Ovary (tissue), 7 donors: ENCODE measurements at regions not wholly inside any gene's neighbourhood (a gene's known extent, or its start where the extent isn't known, plus 50 kb on each side); places are given as distances from the start of the nearest gene placed in this dataset.

Experiments used
- DNase-seq, 5 donors: peaks; one replicate each; pipeline ENCODE4 v3.0.0-alpha.2; 2019 to 2020
- H3K27ac ChIP-seq, 2 donors: fragments of 200-600 bp; one replicate each; pipeline versions ENCODE4 v1.5.1 to v1.8.0; 2019 to 2022
- H3K27me3 ChIP-seq: fragments of 200-600 bp; one replicate; pipeline ENCODE4 v1.8.0; 2022
- H3K36me3 ChIP-seq: fragments of 200-600 bp; sonication (generic); one replicate; pipeline ENCODE4 v1.5.1; 2019
- H3K4me1 ChIP-seq: one replicate; pipeline ENCODE4 v1.8.1; 2013; ENCODE audit warnings: mild to moderate bottlenecking, moderate library complexity; ENCODE audit not compliant: insufficient read depth
- H3K4me3 ChIP-seq: fragments of 200-600 bp; sonication (generic); one replicate; pipeline ENCODE4 v1.5.1; 2017
- H3K9me3 ChIP-seq, 2 donors: fragments of 200-600 bp in 1 of 2; sonication (generic) in 1 of 2; one replicate each; pipeline versions ENCODE4 v1.5.1 to v1.8.1; 2013 to 2019; ENCODE audit warnings: mild to moderate bottlenecking in 1 of 2, moderate library complexity in 1 of 2
- EP300 ChIP-seq: sonication (generic); formaldehyde crosslinking; IDR thresholded peaks from one replicate; pipeline ENCODE4 v1.6.1; 2017; ENCODE audit warnings: antibody characterized with exemption
- POLR2A ChIP-seq: fragments of 450-650 bp; IDR thresholded peaks from one replicate; pipeline ENCODE4 v1.6.1; 2017; ENCODE audit warnings: antibody characterized with exemption, mild to moderate bottlenecking, moderate library complexity
- WGBS, 3 donors: extraction: QIAGEN DNeasy Blood & Tissue Kit in 1 of 3; methylation state at CpG; one replicate each; pipeline versions ENCODE4 v1.1.5 to v1.1.7; 2013 to 2017; 5-methylcytosine and 5-hydroxymethylcytosine counted together
- intact Hi-C, 4 donors: fragments of 100-400 bp; cut with DNase I; formaldehyde crosslinking; loops; one replicate each; pipeline versions ENCODE4 v1.11.0 to v1.15.1; 2022 to 2023
- TF ChIP-seq, protein P1 (sequence below), 3 donors: fragments of 450-650 bp in 2 of 3; fragments of 200-600 bp in 1 of 3; IDR thresholded peaks; one replicate each; pipeline versions ENCODE4 v1.5.1 to v1.8.0; 2016 to 2022; ENCODE audit warnings: antibody characterized with exemption in 3 of 3, mild to moderate bottlenecking in 1 of 3
- donor health status: DM: no; HTN: no; CAD: no; lungs with moderate emphysema.
- donor health status: DM: no; HTN: no; CAD: no.
- donor health status: Bipolar disorder and iron deficiency.
- donor health status: DM: no; HTN: no; CAD: no.
- donor health status: DM: yes; HTN: yes; CAD: no.

DNA sequence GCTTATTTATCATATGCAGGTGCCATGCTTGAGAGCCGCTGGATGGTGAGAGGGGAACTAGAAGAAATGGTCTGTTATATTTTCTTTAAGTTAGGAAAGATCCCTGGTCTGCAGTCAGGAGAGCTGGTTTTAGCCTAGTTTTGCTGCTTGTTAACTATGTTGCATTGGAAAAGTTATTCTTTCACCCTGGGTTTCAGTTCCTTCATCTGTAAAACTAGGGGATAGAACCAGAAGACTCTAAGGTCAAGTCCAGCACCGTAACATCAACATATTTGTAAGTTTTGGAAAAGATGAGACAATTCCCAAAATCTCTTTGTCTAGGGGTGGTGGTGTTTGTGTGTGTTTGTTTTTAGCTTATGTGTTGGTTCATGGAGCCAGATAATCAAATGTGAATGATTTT lies 304.0 kb downstream of the QKI start:
- Histone ChIP-seq H3K27me3 (no peaks in the 10 kb centered on the region), H3K4me1 (no peaks in the 10 kb centered on the region), H3K9me3 (no peaks in the 10 kb centered on the region), H3K4me3 (no peak overlapping the region), H3K36me3 (no peaks in the 10 kb centered on the region), H3K27ac (no peak overlapping the region)
- TF ChIP-seq, protein P1, sequence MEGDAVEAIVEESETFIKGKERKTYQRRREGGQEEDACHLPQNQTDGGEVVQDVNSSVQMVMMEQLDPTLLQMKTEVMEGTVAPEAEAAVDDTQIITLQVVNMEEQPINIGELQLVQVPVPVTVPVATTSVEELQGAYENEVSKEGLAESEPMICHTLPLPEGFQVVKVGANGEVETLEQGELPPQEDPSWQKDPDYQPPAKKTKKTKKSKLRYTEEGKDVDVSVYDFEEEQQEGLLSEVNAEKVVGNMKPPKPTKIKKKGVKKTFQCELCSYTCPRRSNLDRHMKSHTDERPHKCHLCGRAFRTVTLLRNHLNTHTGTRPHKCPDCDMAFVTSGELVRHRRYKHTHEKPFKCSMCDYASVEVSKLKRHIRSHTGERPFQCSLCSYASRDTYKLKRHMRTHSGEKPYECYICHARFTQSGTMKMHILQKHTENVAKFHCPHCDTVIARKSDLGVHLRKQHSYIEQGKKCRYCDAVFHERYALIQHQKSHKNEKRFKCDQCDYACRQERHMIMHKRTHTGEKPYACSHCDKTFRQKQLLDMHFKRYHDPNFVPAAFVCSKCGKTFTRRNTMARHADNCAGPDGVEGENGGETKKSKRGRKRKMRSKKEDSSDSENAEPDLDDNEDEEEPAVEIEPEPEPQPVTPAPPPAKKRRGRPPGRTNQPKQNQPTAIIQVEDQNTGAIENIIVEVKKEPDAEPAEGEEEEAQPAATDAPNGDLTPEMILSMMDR (IDR thresholded peaks at IDR 0.05), result no peak
- no peak for TF ChIP-seq POLR2A
- TF ChIP-seq EP300, result no peak
- DNase-seq, result no peak
- intact Hi-C loops, result no loop called here
- WGBS, 3 donors, result 91 to 97% (median 95%) methylated on average over 2 of the region's 2 CpGs

DNA sequence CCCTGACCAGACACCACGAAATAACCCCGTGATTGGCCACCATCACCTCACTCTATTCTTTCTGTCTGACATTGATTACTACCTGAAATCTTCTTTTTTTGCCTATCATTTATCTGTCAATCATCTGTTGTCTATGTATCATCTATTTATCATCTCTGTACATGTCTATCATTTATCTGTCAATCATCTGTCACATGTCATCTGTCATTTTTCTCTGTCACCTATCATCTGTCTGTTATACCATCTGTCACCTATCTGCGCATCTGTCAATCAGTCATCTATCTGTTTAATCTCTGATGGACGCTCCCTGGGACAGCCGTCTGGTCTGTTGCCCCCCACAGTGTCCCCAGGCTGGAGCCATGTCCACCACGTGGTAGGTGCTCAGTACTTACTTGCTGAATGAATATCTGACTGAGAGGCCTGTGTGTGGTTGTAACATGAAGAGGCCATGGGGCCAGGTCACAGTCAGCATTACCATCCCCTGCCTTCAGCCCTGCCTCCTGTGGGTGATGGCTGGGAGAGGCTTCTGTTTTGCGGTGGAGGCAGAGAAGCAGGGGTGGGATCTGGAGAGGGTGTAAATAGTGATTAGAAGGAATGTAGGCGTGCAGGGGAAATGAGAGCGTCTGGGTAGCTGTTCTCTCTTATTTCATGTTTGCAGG lies 302.7 kb downstream of the QKI start:
- TF ChIP-seq, protein P1 (IDR thresholded peaks at IDR 0.05), result no peak
- TF ChIP-seq EP300, result no peak
- no peak for TF ChIP-seq POLR2A
- Histone ChIP-seq H3K27ac (no peak overlapping the region), H3K27me3 (no peaks in the 10 kb centered on the region), H3K9me3 (no peaks in the 10 kb centered on the region), H3K4me3 (no peak overlapping the region), H3K4me1 (no peaks in the 10 kb centered on the region), H3K36me3 (no peaks in the 10 kb centered on the region)
- 61 to 70% (median 67%) methylated on average over 9 of the region's 9 CpGs for WGBS, 3 donors
- no peak for DNase-seq
- intact Hi-C loops, result no loop called here

DNA sequence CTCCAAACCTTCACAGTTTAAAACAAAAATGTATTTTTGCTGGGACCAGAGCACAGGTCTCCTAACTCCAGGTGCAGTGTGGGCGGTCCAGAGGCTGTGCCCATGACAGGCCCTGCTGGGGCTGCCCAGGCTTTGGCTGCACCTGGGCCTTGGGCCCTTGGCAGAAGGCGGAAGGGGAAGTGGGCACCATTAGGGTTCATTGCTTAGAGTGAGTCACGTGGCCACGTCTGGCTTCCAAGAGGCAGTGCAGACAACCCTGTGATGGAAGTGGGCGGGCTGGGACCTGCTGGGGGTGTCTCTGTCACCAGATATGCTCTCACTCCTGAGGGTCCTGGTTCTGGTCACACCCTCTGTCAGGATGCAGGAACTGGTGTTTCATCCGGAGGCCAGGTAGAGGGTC lies 302.2 kb downstream of the QKI start:
- Histone ChIP-seq H3K27ac (no peak overlapping the region), H3K9me3 (no peaks in the 10 kb centered on the region), H3K27me3 (no peaks in the 10 kb centered on the region), H3K4me3 (no peak overlapping the region), H3K4me1 (peaks cover 1% of the 10 kb centered on the region), H3K36me3 (no peaks in the 10 kb centered on the region)
- no peak for TF ChIP-seq POLR2A
- DNase-seq, result no peak
- WGBS, 3 donors, result 78 to 91% (median 82%) methylated on average over 6 of the region's 6 CpGs
- intact Hi-C loops, result no loop called here

GRCh38 chr6:163715846-163716245 lies 301.3 kb downstream of the QKI start:
- no peaks in the 10 kb centered on the region for H3K36me3 ChIP-seq
- H3K27me3 ChIP-seq, result no peaks in the 10 kb centered on the region
- WGBS, 3 donors, result 93 to 96% (median 94%) methylated on average over 7 of the region's 7 CpGs
- no peak overlapping the region for H3K27ac ChIP-seq
- no peaks in the 10 kb centered on the region for H3K9me3 ChIP-seq
- no peak for DNase-seq
- no peak for TF ChIP-seq EP300
- no peak for TF ChIP-seq POLR2A
- TF ChIP-seq, protein P1 (IDR thresholded peaks at IDR 0.05), result no peak
- H3K4me1 ChIP-seq, result peaks cover 2% of the 10 kb centered on the region
- intact Hi-C loops, result no loop called here
- no peak overlapping the region for H3K4me3 ChIP-seq

GRCh38 chr6:163714179-163714578 lies 299.7 kb downstream of the QKI start:
- DNase-seq, result no peak
- TF ChIP-seq POLR2A, result no peak
- no peak for TF ChIP-seq EP300
- TF ChIP-seq, protein P1 (IDR thresholded peaks at IDR 0.05), result no peak
- H3K36me3 ChIP-seq, result no peaks in the 10 kb centered on the region
- H3K27ac ChIP-seq, result no peak overlapping the region
- WGBS, 3 donors, result 87 to 93% (median 93%) methylated on average over 10 of the region's 10 CpGs
- intact Hi-C loops, result no loop called here
- H3K27me3 ChIP-seq, result no peaks in the 10 kb centered on the region
- no peaks in the 10 kb centered on the region for H3K9me3 ChIP-seq
- no peak overlapping the region for H3K4me3 ChIP-seq
- H3K4me1 ChIP-seq, result peaks cover 2% of the 10 kb centered on the region
